Breast epithelium (tissue), 4 donors: ENCODE measurements at regions not wholly inside any gene's neighbourhood (a gene's known extent, or its start where the extent isn't known, plus 50 kb on each side); places are given as distances from the start of the nearest gene placed in this dataset.

ENCODE experiments used
- DNase-seq, 2 donors: peaks; one replicate each; pipeline ENCODE4 v3.0.0-alpha.2; 2019; ENCODE audit warnings: low spot score in 2 of 2
- H3K27ac ChIP-seq, 2 donors: fragments of 200-600 bp; sonication (generic) in 1 of 2; one replicate each; pipeline ENCODE4 v1.5.1; 2016 to 2019; ENCODE audit warnings: mild to moderate bottlenecking in 1 of 2
- H3K27me3 ChIP-seq, 2 donors: fragments of 200-600 bp; sonication (generic) in 1 of 2; one replicate each; pipeline versions ENCODE4 v1.5.1 to v1.6.0; 2017 to 2019; ENCODE audit warnings: control low read depth in 1 of 2, mild to moderate bottlenecking in 1 of 2
- H3K36me3 ChIP-seq: fragments of 200-600 bp; one replicate; pipeline ENCODE4 v1.5.1; 2019
- H3K4me1 ChIP-seq, 2 donors: fragments of 200-600 bp; sonication (generic); one replicate each; pipeline ENCODE4 v1.5.1; 2016 to 2019; ENCODE audit warnings: control low read depth in 1 of 2
- H3K4me3 ChIP-seq, 3 donors: fragments of 200-600 bp; sonication (generic); 1 replicate in 2 of 3; 2 replicates in 1 of 3; pipeline ENCODE4 v1.5.1; 2016 to 2019; ENCODE audit warnings: mild to moderate bottlenecking in 3 of 3, moderate library complexity in 2 of 3
- H3K9me3 ChIP-seq, 2 donors: fragments of 200-600 bp; sonication (generic) in 1 of 2; one replicate each; pipeline ENCODE4 v1.5.1; 2016 to 2019; ENCODE audit warnings: control low read depth in 1 of 2
- POLR2A ChIP-seq: fragments of 450-650 bp; IDR thresholded peaks from one replicate; pipeline ENCODE4 v1.6.1; 2016; ENCODE audit warnings: antibody characterized with exemption, mild to moderate bottlenecking, moderate library complexity
- POLR2AphosphoS5 ChIP-seq, 3 donors: sonication (generic); formaldehyde crosslinking; IDR thresholded peaks; one replicate each; pipeline ENCODE4 v1.6.1; 2017; ENCODE audit warnings: antibody characterized with exemption in 3 of 3
- intact Hi-C: fragments of 100-400 bp; cut with DNase I; formaldehyde crosslinking; loops from one replicate; pipeline ENCODE4 v1.15.1; 2023; ENCODE audit warnings: low total_unique reads
- TF ChIP-seq, protein P1 (sequence below), 3 donors: fragments of 450-650 bp; IDR thresholded peaks; one replicate each; pipeline ENCODE4 v1.5.1; 2016 to 2017; ENCODE audit warnings: antibody characterized with exemption in 3 of 3, mild to moderate bottlenecking in 3 of 3, moderate library complexity in 3 of 3

DNA sequence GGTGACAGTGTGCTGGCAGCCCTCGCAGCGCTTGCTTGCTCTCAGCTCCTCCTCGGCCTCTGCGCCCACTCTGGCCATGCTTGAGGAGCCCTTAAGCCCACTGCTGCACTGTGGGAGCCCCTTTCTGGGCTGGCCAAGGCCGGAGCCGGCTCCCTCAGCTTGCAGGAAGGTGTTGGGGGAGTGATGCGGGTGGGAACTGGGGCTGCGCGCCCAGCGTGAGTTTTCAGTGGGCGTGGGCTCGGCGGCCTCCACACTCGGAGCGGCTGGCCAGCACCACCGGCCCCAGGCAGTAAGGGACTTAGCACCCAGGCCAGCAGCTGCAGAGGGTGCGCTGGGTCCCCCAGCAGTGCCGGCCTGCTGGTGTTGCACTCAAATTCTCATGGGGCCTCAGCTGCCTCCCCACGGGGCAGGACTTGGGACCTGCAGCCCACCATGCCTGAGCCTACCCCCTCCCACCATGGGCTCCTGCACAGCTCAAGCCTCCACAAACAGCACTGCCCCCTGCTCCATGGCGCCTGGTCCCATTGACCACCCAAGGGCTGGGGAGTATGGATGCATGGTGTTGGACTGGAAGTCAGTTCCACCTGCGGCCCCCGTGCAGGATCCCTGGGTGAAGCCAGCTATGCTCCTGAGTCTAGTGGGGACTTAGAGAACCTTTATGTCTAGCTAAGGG is 223.1 kb upstream of the PTPRD start:
- Histone ChIP-seq H3K27me3 (no peaks in the 10 kb centered on the region), H3K27ac (no peak overlapping the region), H3K4me1 (no peaks in the 10 kb centered on the region), H3K9me3 (no peaks in the 10 kb centered on the region), H3K4me3 (no peak overlapping the region), H3K36me3 (no peaks in the 10 kb centered on the region)
- no peak for TF ChIP-seq POLR2AphosphoS5 (IDR thresholded peaks at IDR 0.05)
- TF ChIP-seq, protein P1, sequence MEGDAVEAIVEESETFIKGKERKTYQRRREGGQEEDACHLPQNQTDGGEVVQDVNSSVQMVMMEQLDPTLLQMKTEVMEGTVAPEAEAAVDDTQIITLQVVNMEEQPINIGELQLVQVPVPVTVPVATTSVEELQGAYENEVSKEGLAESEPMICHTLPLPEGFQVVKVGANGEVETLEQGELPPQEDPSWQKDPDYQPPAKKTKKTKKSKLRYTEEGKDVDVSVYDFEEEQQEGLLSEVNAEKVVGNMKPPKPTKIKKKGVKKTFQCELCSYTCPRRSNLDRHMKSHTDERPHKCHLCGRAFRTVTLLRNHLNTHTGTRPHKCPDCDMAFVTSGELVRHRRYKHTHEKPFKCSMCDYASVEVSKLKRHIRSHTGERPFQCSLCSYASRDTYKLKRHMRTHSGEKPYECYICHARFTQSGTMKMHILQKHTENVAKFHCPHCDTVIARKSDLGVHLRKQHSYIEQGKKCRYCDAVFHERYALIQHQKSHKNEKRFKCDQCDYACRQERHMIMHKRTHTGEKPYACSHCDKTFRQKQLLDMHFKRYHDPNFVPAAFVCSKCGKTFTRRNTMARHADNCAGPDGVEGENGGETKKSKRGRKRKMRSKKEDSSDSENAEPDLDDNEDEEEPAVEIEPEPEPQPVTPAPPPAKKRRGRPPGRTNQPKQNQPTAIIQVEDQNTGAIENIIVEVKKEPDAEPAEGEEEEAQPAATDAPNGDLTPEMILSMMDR (IDR thresholded peaks at IDR 0.05) = no peak
- TF ChIP-seq POLR2A = no peak
- DNase-seq = no peak
- intact Hi-C loops = no loop called here

GRCh38 chr9:10843151-10843550 is 230.3 kb upstream of the PTPRD start:
- no peak overlapping the region for H3K4me3 ChIP-seq
- no peak for TF ChIP-seq POLR2AphosphoS5 (IDR thresholded peaks at IDR 0.05)
- TF ChIP-seq, protein P1 (IDR thresholded peaks at IDR 0.05) = no peak
- no peaks in the 10 kb centered on the region for H3K36me3 ChIP-seq
- no peak overlapping the region for H3K27ac ChIP-seq
- no peaks in the 10 kb centered on the region for H3K9me3 ChIP-seq
- intact Hi-C loops = no loop called here
- H3K27me3 ChIP-seq = no peaks in the 10 kb centered on the region
- no peak for DNase-seq
- H3K4me1 ChIP-seq = no peaks in the 10 kb centered on the region

DNA sequence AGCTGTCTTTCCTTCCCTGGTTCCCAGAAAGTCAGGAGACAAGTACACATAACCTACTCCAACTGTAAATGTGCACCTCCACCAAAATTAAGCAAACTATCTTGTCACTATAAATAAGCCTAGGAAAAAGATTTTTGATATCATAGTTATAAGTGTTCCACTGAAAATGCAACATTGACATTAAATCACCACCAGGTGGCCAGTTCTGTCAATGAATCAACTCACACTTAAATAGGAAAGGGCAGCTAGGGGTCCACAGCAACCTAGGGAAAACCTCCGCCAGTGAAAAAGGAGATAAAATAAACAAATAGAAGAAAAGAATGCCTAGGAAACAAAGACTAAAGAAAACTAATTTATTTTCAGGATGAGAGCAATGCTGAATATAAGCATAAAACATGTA is 243.0 kb upstream of the PTPRD start:
- no peak overlapping the region for H3K4me3 ChIP-seq
- H3K9me3 ChIP-seq = no peaks in the 10 kb centered on the region
- H3K27ac ChIP-seq = no peak overlapping the region
- no peaks in the 10 kb centered on the region for H3K4me1 ChIP-seq
- no peaks in the 10 kb centered on the region for H3K27me3 ChIP-seq
- H3K36me3 ChIP-seq = no peaks in the 10 kb centered on the region
- no peak for DNase-seq
- intact Hi-C loops = loop anchor here (5.0 kb wide), 1 partner anchor 901 kb away; no protein-coding TSS in a partner anchor
- TF ChIP-seq, protein P1 (IDR thresholded peaks at IDR 0.05) = no peak
- TF ChIP-seq POLR2A (no peak), POLR2AphosphoS5 (IDR thresholded peaks at IDR 0.05) (no peak)

GRCh38 chr9:10858817-10859216 is 246.0 kb upstream of the PTPRD start:
- Histone ChIP-seq H3K9me3 (no peaks in the 10 kb centered on the region), H3K27ac (no peak overlapping the region), H3K4me3 (no peak overlapping the region), H3K36me3 (no peaks in the 10 kb centered on the region), H3K4me1 (no peaks in the 10 kb centered on the region), H3K27me3 (no peaks in the 10 kb centered on the region)
- TF ChIP-seq, protein P1 (IDR thresholded peaks at IDR 0.05) = no peak
- TF ChIP-seq POLR2AphosphoS5 (IDR thresholded peaks at IDR 0.05) (no peak), POLR2A (no peak)
- DNase-seq = no peak
- intact Hi-C loops = loop anchor here (5.0 kb wide), 1 partner anchor 898 kb away; no protein-coding TSS in a partner anchor

DNA sequence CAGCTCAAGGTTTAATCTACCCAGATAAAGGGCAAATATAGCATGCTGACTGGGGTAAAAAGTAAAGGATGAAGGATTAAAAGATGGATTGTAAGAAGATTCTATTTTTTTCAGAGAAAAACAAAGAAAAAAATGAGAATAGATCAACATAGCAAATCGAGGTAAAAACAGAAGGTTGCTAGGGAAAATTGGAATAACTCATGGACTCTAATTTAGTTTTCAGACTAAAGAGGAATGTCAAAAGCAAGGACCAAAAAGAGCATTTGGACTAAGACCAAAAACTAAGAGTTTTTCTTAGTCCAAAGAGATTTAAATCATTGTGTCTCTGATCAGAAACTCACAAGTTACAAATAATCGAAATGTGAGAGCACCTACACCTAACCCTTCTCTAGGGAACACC is 250.7 kb upstream of the PTPRD start:
- intact Hi-C loops = no loop called here
- no peak overlapping the region for H3K27ac ChIP-seq
- TF ChIP-seq, protein P1 (IDR thresholded peaks at IDR 0.05) = no peak
- TF ChIP-seq POLR2A = no peak
- TF ChIP-seq POLR2AphosphoS5 (IDR thresholded peaks at IDR 0.05) = no peak

More for the DNA sequence above, 250.7 kb upstream of the PTPRD start:
- Histone ChIP-seq H3K4me3 (no peak overlapping the region), H3K4me1 (no peaks in the 10 kb centered on the region), H3K9me3 (no peaks in the 10 kb centered on the region), H3K27me3 (no peaks in the 10 kb centered on the region), H3K36me3 (no peaks in the 10 kb centered on the region)
- DNase-seq = no peak
